Neural crest cell (in vitro differentiated cells): ENCODE measurements at regions not wholly inside any gene's neighbourhood (a gene's known extent, or its start where the extent isn't known, plus 50 kb on each side); places are given as distances from the start of the nearest gene placed in this dataset.

ENCODE experiments used
- DNase-seq: peaks from one replicate; pipeline ENCODE4 v3.0.0; 2021; ENCODE audit warnings: low read depth, mixed read lengths, low spot score
- H3K27ac Mint-ChIP-seq: one replicate; pipeline ENCODE4 v1.8.0; 2021; ENCODE audit warnings: mild to moderate bottlenecking, mixed read lengths; ENCODE audit not compliant: unreplicated experiment
- H3K27me3 Mint-ChIP-seq: 2 replicates; pipeline ENCODE4 v1.8.0; 2021; ENCODE audit warnings: low read depth, mild to moderate bottlenecking, mixed read lengths
- H3K36me3 Mint-ChIP-seq: 2 replicates; pipeline ENCODE4 v1.8.0; 2021; ENCODE audit warnings: low read depth, mild to moderate bottlenecking, mixed read lengths
- H3K4me1 Mint-ChIP-seq: 2 replicates; pipeline ENCODE4 v1.8.0; 2021; ENCODE audit warnings: mixed read lengths
- H3K4me3 Mint-ChIP-seq: one replicate; pipeline ENCODE4 v1.8.0; 2021; ENCODE audit warnings: mild to moderate bottlenecking, mixed read lengths
- H3K9me3 Mint-ChIP-seq: 2 replicates; pipeline ENCODE4 v1.8.0; 2021; ENCODE audit warnings: mixed read lengths
- CTCF ChIP-seq: fragments of 200-600 bp; sonication (generic); conservative IDR thresholded peaks from 2 replicates; pipeline ENCODE4 v1.5.0; 2021; ENCODE audit warnings: antibody characterized with exemption, mild to moderate bottlenecking

- H3K27ac Mint-ChIP-seq: peak overlapping the region; percentile 69
- H3K27me3 Mint-ChIP-seq: no peaks in the 10 kb centered on the region
- H3K36me3 Mint-ChIP-seq: no peaks in the 10 kb centered on the region
- TF ChIP-seq CTCF: no peak
- no peaks in the 10 kb centered on the region for H3K9me3 Mint-ChIP-seq
- no peak for DNase-seq
- no peaks in the 10 kb centered on the region for H3K4me1 Mint-ChIP-seq
- no peak overlapping the region for H3K4me3 Mint-ChIP-seq
These were observed 87.9 kb upstream of the LINGO1 start for GRCh38 chr15:77720655-77721054.

GRCh38 chr15:77720173-77720572 lies 87.5 kb upstream of the LINGO1 start:
- no peaks in the 10 kb centered on the region for H3K9me3 Mint-ChIP-seq
- no peak for DNase-seq

GRCh38 chr15:77719450-77719849 lies 86.7 kb upstream of the LINGO1 start:
- H3K9me3 Mint-ChIP-seq: no peaks in the 10 kb centered on the region
- H3K36me3 Mint-ChIP-seq: no peaks in the 10 kb centered on the region
- TF ChIP-seq CTCF: no peak
- H3K4me1 Mint-ChIP-seq: no peaks in the 10 kb centered on the region
- H3K4me3 Mint-ChIP-seq: no peak overlapping the region
- DNase-seq: no peak
- H3K27me3 Mint-ChIP-seq: no peaks in the 10 kb centered on the region
- H3K27ac Mint-ChIP-seq: no peak overlapping the region

More at GRCh38 chr15:77720173-77720572, 87.5 kb upstream of the LINGO1 start:
- no peak for TF ChIP-seq CTCF
- Mint-ChIP-seq H3K27ac (no peak overlapping the region), H3K27me3 (no peaks in the 10 kb centered on the region), H3K36me3 (no peaks in the 10 kb centered on the region), H3K4me1 (no peaks in the 10 kb centered on the region), H3K4me3 (no peak overlapping the region)

- Mint-ChIP-seq H3K27ac (no peak overlapping the region), H3K27me3 (no peaks in the 10 kb centered on the region), H3K4me1 (no peaks in the 10 kb centered on the region), H3K4me3 (no peak overlapping the region), H3K9me3 (no peaks in the 10 kb centered on the region), H3K36me3 (no peaks in the 10 kb centered on the region)
- DNase-seq: no peak
- TF ChIP-seq CTCF: no peak
These were observed 84.8 kb upstream of the LINGO1 start for GRCh38 chr15:77717333-77717990.

- no peak for DNase-seq
- no peaks in the 10 kb centered on the region for H3K27me3 Mint-ChIP-seq
- no peaks in the 10 kb centered on the region for H3K36me3 Mint-ChIP-seq
- H3K27ac Mint-ChIP-seq: no peak overlapping the region
- H3K9me3 Mint-ChIP-seq: no peaks in the 10 kb centered on the region
- no peak for TF ChIP-seq CTCF
- no peak overlapping the region for H3K4me3 Mint-ChIP-seq
- H3K4me1 Mint-ChIP-seq: peaks cover 6% of the 10 kb centered on the region
These were observed 84.1 kb upstream of the LINGO1 start for GRCh38 chr15:77716632-77717332.
